NCI-H460 (cell line): ENCODE measurements at regions not wholly inside any gene's neighbourhood (a gene's known extent, or its start where the extent isn't known, plus 50 kb on each side); places are given as distances from the start of the nearest gene placed in this dataset.
"Not testable (repeated sequence)": the region's sequence is repeated elsewhere in the genome, so short reads cannot be mapped to it uniquely, and the experiment has no call there.

Source experiments
- DNase-seq: peaks from one replicate; pipeline ENCODE4 v3.0.0-alpha.2; 2016; ENCODE audit warnings: low read depth; ENCODE audit errors: extremely low read depth

GRCh38 chr2:142721015-142721414 lies 156.4 kb upstream of the KYNU start:
- no peak for DNase-seq

GRCh38 chr2:142718576-142719155 lies 158.8 kb upstream of the KYNU start:
- DNase-seq: no peak

- peak; percentile 75 for DNase-seq
Measured at GRCh38 chr2:142716463-142717242, 160.8 kb upstream of the KYNU start.

- no peak for DNase-seq
Measured at GRCh38 chr2:142714600-142714999, 162.9 kb upstream of the KYNU start.

- DNase-seq: no peak
Measured at GRCh38 chr2:142710336-142710735, 167.1 kb upstream of the KYNU start.

GRCh38 chr2:142707318-142707717 lies 170.1 kb upstream of the KYNU start:
- no peak for DNase-seq

- DNase-seq: not testable (repeated sequence)
Measured at GRCh38 chr2:142702397-142702796, 175.1 kb upstream of the KYNU start.

- not testable (repeated sequence) for DNase-seq
Measured at GRCh38 chr2:142695350-142696257, 181.9 kb upstream of the KYNU start.

GRCh38 chr2:142694282-142694681 lies 183.2 kb upstream of the KYNU start:
- DNase-seq: no peak

- no peak for DNase-seq
Measured at GRCh38 chr2:142693171-142693950, 184.1 kb upstream of the KYNU start.

- DNase-seq: no peak
Measured at GRCh38 chr2:142688856-142689605, 188.4 kb upstream of the KYNU start.

GRCh38 chr2:142687509-142687908 lies 190.0 kb upstream of the KYNU start:
- DNase-seq: no peak

- no peak for DNase-seq
Measured at GRCh38 chr2:142687075-142687474, 190.4 kb upstream of the KYNU start.

- no peak for DNase-seq
Measured at GRCh38 chr2:142684667-142685066, 192.8 kb upstream of the KYNU start.

- DNase-seq: peak; percentile 58
Measured at GRCh38 chr2:142682528-142682927, 194.9 kb upstream of the KYNU start.

- no peak for DNase-seq
Measured at GRCh38 chr2:142681952-142682351, 195.5 kb upstream of the KYNU start.

GRCh38 chr2:142678164-142678563 lies 199.3 kb upstream of the KYNU start:
- DNase-seq: no peak

GRCh38 chr2:142675398-142675797 lies 202.1 kb upstream of the KYNU start:
- no peak for DNase-seq

GRCh38 chr2:142673836-142674235 lies 203.6 kb upstream of the KYNU start:
- DNase-seq: no peak

- DNase-seq: no peak
Measured at GRCh38 chr2:142672698-142673097, 204.8 kb upstream of the KYNU start.
